A673 (cell line): ENCODE measurements at regions not wholly inside any gene's neighbourhood (a gene's known extent, or its start where the extent isn't known, plus 50 kb on each side); places are given as distances from the start of the nearest gene placed in this dataset.

ENCODE experiments used
- BruUV-seq: library from RNA; stranded (reverse); fragments of 400-500 nt; replicated peaks from 2 replicates; lab custom pipeline; 2021; lab: Mats Ljungman, UMichigan
- CTCF ChIA-PET: fragments of 300-600 bp; sonication (Branson Sonifier 250); formaldehyde crosslinking; loops from one replicate; lab custom pipeline; 2022; ENCODE audit warnings: antibody characterized with exemption; lab: Charles Lee
- POLR2A ChIA-PET: fragments of 300-600 bp; sonication (Branson Sonifier 250); formaldehyde crosslinking; loops from one replicate; lab custom pipeline; 2022; ENCODE audit warnings: antibody characterized with exemption; ENCODE audit not compliant: low non-redundant PET; lab: Charles Lee
- DNase-seq: peaks from one replicate; pipeline ENCODE4 v3.0.0-alpha.2; 2015; ENCODE audit warnings: low spot score
- H3K27ac ChIP-seq: fragments of 200-600 bp; sonication (generic); 2 replicates; pipeline ENCODE4 v1.5.1; 2016; ENCODE audit warnings: mixed run types, low read depth, mild to moderate bottlenecking, mixed read lengths, antibody characterized with exemption, low read length; ENCODE audit not compliant: poor library complexity, severe bottlenecking
- H3K27me3 ChIP-seq: fragments of 200-600 bp; sonication (generic); replicated peaks from 2 replicates; pipeline ENCODE4 v1.6.1; 2017; ENCODE audit warnings: mixed run types, low read depth, mild to moderate bottlenecking, mixed read lengths, antibody characterized with exemption, low read length; ENCODE audit not compliant: insufficient read depth, poor library complexity
- H3K36me3 ChIP-seq: fragments of 200-600 bp; sonication (generic); 2 replicates; pipeline ENCODE4 v1.6.1; 2016; ENCODE audit warnings: mixed run types, mild to moderate bottlenecking, mixed read lengths, antibody characterized with exemption, low read length; ENCODE audit not compliant: insufficient read depth, poor library complexity, severe bottlenecking
- H3K4me1 ChIP-seq: fragments of 200-600 bp; sonication (generic); 2 replicates; pipeline ENCODE4 v1.6.1; 2017; ENCODE audit warnings: mixed run types, mild to moderate bottlenecking, mixed read lengths, antibody characterized with exemption, low read length; ENCODE audit not compliant: insufficient read depth, poor library complexity, severe bottlenecking
- H3K4me3 ChIP-seq: fragments of 200-600 bp; sonication (generic); 2 replicates; pipeline ENCODE4 v1.5.1; 2016; ENCODE audit warnings: low read depth, mixed run types, mild to moderate bottlenecking, mixed read lengths, low read length; ENCODE audit not compliant: poor library complexity, severe bottlenecking
- H3K9me3 ChIP-seq: fragments of 200-600 bp; sonication (generic); 2 replicates; pipeline ENCODE4 v1.6.1; 2016; ENCODE audit warnings: mixed run types, low read depth, mild to moderate bottlenecking, mixed read lengths, antibody characterized with exemption, low read length; ENCODE audit not compliant: poor library complexity, severe bottlenecking
- CTCF ChIP-seq: fragments of 300-800, 200-600 bp; sonication (generic); conservative IDR thresholded peaks from 2 replicates; pipeline ENCODE4 v1.5.1; 2017; ENCODE audit warnings: low read depth, mild to moderate bottlenecking, antibody characterized with exemption, low read length, moderate library complexity, mixed read lengths
- EZH2 ChIP-seq: fragments of 200-600 bp; sonication (generic); IDR thresholded peaks from 2 replicates; pipeline ENCODE4 v1.6.1; 2017; ENCODE audit warnings: borderline replicate concordance, low read depth, mild to moderate bottlenecking, mixed read lengths, antibody characterized with exemption, low read length; ENCODE audit not compliant: poor library complexity, severe bottlenecking
- intact Hi-C: fragments of 100-400 bp; cut with micrococcal nuclease; formaldehyde crosslinking; loops from one replicate; pipeline ENCODE4 v1.10.0; 2022; ENCODE audit not compliant: unreplicated experiment

DNA sequence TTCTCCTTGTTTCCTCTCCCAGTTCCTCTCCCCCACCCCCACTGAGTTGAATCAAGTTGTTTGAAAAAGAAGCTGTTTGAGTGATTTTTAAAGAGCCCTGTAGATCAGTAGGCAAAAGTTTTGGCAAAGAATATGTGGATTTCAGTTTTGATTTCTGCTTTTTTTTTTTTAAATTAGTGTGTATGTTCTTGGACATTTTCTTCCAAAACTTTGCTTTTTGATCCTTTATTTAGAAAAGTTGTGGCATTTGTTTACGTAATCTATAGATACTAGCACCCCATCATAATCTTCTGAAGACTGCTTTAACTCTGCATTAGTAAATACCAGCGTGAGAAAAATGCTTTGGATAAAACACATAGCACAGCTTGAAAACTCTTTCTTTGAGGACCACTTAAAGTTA, 190.3 kb upstream of the SEL1L start:
- no peak for DNase-seq
- Histone ChIP-seq H3K27me3 (no peaks in the 10 kb centered on the region), H3K36me3 (no peaks in the 10 kb centered on the region), H3K27ac (no peak overlapping the region), H3K4me1 (peaks cover 3% of the 10 kb centered on the region), H3K4me3 (no peak overlapping the region), H3K9me3 (no peaks in the 10 kb centered on the region)
- TF ChIP-seq EZH2 (no peak), CTCF (no peak)
- ChIA-PET CTCF (no interaction called here), POLR2A (no interaction called here)
- BruUV-seq, result no TSS peak
- intact Hi-C loops, result no loop called here

- intact Hi-C loops, result no loop called here
- CTCF ChIA-PET, result no interaction called here
- Histone ChIP-seq H3K36me3 (no peaks in the 10 kb centered on the region), H3K9me3 (no peaks in the 10 kb centered on the region), H3K27ac (no peak overlapping the region), H3K27me3 (no peaks in the 10 kb centered on the region), H3K4me3 (no peak overlapping the region), H3K4me1 (peaks cover 3% of the 10 kb centered on the region)
- peak; percentile 1 for DNase-seq
- BruUV-seq, result no TSS peak
- no peak for TF ChIP-seq CTCF
- no peak for TF ChIP-seq EZH2
- POLR2A ChIA-PET, result no interaction called here
Observed at GRCh38 chr14:81727218-81727617, 193.6 kb upstream of the SEL1L start.

GRCh38 chr14:81728447-81728846, 194.8 kb upstream of the SEL1L start:
- DNase-seq, result no peak
- no peak overlapping the region for H3K4me3 ChIP-seq
- POLR2A ChIA-PET, result no interaction called here
- H3K4me1 ChIP-seq, result peaks cover 3% of the 10 kb centered on the region
- H3K27me3 ChIP-seq, result no peaks in the 10 kb centered on the region
- no peaks in the 10 kb centered on the region for H3K36me3 ChIP-seq
- intact Hi-C loops, result no loop called here
- no peaks in the 10 kb centered on the region for H3K9me3 ChIP-seq
- CTCF ChIA-PET, result no interaction called here
- no peak overlapping the region for H3K27ac ChIP-seq
- no peak for TF ChIP-seq EZH2
- TF ChIP-seq CTCF, result no peak
- no TSS peak for BruUV-seq
